K562 (cell line): ENCODE measurements at regions not wholly inside any gene's neighbourhood (a gene's known extent, or its start where the extent isn't known, plus 50 kb on each side); places are given as distances from the start of the nearest gene placed in this dataset.

Experiments
- ATAC-seq: fragments of 200-7000 bp; cut with Tn5 transposase; 3 replicates; pipeline ENCODE4 v1.9.1; 2020; ENCODE audit warnings: moderate library complexity
- BruUV-seq: library from RNA; stranded (reverse); fragments of 400-500 nt; replicated peaks from 2 replicates; lab custom pipeline; 2021; lab: Mats Ljungman, UMichigan
- CTCF ChIA-PET: fragments of 300-600 bp; formaldehyde crosslinking; extraction: SDS; loops from one replicate; lab custom pipeline; 2021; ENCODE audit warnings: low intra/inter-chr PET ratio; lab: Yijun Ruan, JAX
- POLR2A ChIA-PET: fragments of 300-600, 350-650 bp; sonication (Branson Sonifier 250); formaldehyde crosslinking; extraction: SDS; loops from one replicate; lab custom pipeline; 2021; ENCODE audit warnings: antibody characterized with exemption, inconsistent platforms; lab: Yijun Ruan, JAX
- DNase-seq, 4 experiments: peaks; one replicate each; pipeline versions ENCODE4 v3.0.0 to v3.0.0-alpha.2; 2011 to 2018; ENCODE audit warnings: low spot score in 3 of 4, mixed read lengths in 3 of 4; ENCODE audit errors: extremely low read depth in 1 of 4
- FAIRE-seq: peaks from 2 replicates; lab custom pipeline; 2011; peaks lifted over from hg19 to GRCh38; lab: Jason Lieb, UNC
- H2AFZ ChIP-seq: 2 replicates; pipeline ENCODE4 v1.6.0; 2011; ENCODE audit warnings: low read depth, low read length, control low read depth, inconsistent platforms
- H3K27ac ChIP-seq: fragments of 200-600 bp; 3 replicates; pipeline ENCODE4 v1.8.0; 2011; ENCODE audit warnings: low read depth, mild to moderate bottlenecking, control low read depth, inconsistent platforms, low read length, moderate library complexity, mixed read lengths; ENCODE audit errors: extremely low read depth
- H3K27me3 ChIP-seq, 2 experiments: fragments of 300-600 bp in 1 of 2; 2 replicates in 1 of 2; 3 replicates in 1 of 2; pipeline versions ENCODE4 v1.6.0 to v1.8.0; 2011; ENCODE audit warnings: inconsistent platforms in 2 of 2, low read length in 2 of 2, mild to moderate bottlenecking in 1 of 2, mixed read lengths in 1 of 2, moderate library complexity in 1 of 2; ENCODE audit not compliant: control insufficient read depth in 2 of 2, insufficient read depth in 2 of 2
- H3K36me3 ChIP-seq: fragments of 300-600 bp; 3 replicates; pipeline ENCODE4 v1.8.0; 2011; ENCODE audit warnings: mild to moderate bottlenecking, low read length, inconsistent platforms; ENCODE audit not compliant: control insufficient read depth, insufficient read depth
- H3K4me1 ChIP-seq, 2 experiments: fragments of 200-600 bp in 1 of 2; replicated peaks in 1 of 2; 2 replicates in 1 of 2; 3 replicates in 1 of 2; pipeline versions ENCODE4 v1.5.1 to v1.8.0; 2011; ENCODE audit warnings: inconsistent platforms in 2 of 2, low read length in 2 of 2, mild to moderate bottlenecking in 1 of 2, mixed read lengths in 1 of 2, moderate library complexity in 1 of 2; ENCODE audit not compliant: control insufficient read depth in 2 of 2, insufficient read depth in 2 of 2
- H3K4me2 ChIP-seq: 2 replicates; pipeline ENCODE4 v1.6.1; 2011; ENCODE audit warnings: low read length, control low read depth, inconsistent platforms, mixed read lengths; ENCODE audit not compliant: insufficient read depth
- H3K4me3 ChIP-seq: fragments of 200-600 bp; sonication (generic), shearing (Covaris generic); 2 replicates; pipeline ENCODE4 v1.5.1; 2016; ENCODE audit warnings: control low read depth, inconsistent platforms
- H3K79me2 ChIP-seq: fragments of 200-600 bp; 3 replicates; pipeline ENCODE4 v1.8.0; 2011; ENCODE audit warnings: low read length, inconsistent platforms; ENCODE audit not compliant: control insufficient read depth, insufficient read depth
- H3K9ac ChIP-seq, 2 experiments: 2 replicates each; pipeline versions ENCODE4 v1.6.0 to v1.6.1; 2011; ENCODE audit warnings: low read depth in 2 of 2, low read length in 2 of 2, control low read depth in 1 of 2, inconsistent platforms in 1 of 2, mild to moderate bottlenecking in 1 of 2, mixed read lengths in 1 of 2; ENCODE audit not compliant: insufficient read depth in 1 of 2
- H3K9me1 ChIP-seq: one replicate; pipeline ENCODE4 v1.6.0; 2011; ENCODE audit warnings: inconsistent platforms, mild to moderate bottlenecking, low read length, moderate library complexity; ENCODE audit not compliant: control insufficient read depth, insufficient read depth
- H3K9me3 ChIP-seq: replicated peaks from 2 replicates; pipeline ENCODE4 v1.5.1; 2011; ENCODE audit warnings: low read depth, low read length, inconsistent platforms; ENCODE audit not compliant: control insufficient read depth, insufficient read depth
- H4K20me1 ChIP-seq: replicated peaks from 2 replicates; pipeline ENCODE4 v1.6.1; 2011; ENCODE audit warnings: low read length, inconsistent platforms, mixed read lengths; ENCODE audit not compliant: control insufficient read depth, insufficient read depth
- ARID1B ChIP-seq: fragments of 450-650 bp; IDR thresholded peaks from 2 replicates; pipeline ENCODE4 v1.6.1; 2016; ENCODE audit warnings: antibody characterized with exemption, mild to moderate bottlenecking, inconsistent platforms
- C11orf30 ChIP-seq: fragments of 450-650 bp; IDR thresholded peaks from 2 replicates; pipeline ENCODE4 v1.6.1; 2016; ENCODE audit warnings: low read depth, mild to moderate bottlenecking
- CBFA2T3 ChIP-seq: fragments of 450-650 bp; IDR thresholded peaks from 2 replicates; pipeline ENCODE4 v1.6.1; 2017
- E2F4 ChIP-seq: sonication (generic); formaldehyde crosslinking; IDR thresholded peaks from 2 replicates; pipeline ENCODE4 v1.8.0; 2022; ENCODE audit warnings: mild to moderate bottlenecking, low read depth, missing genetic modification reagents
- ETV1 ChIP-seq: fragments of 450-650 bp; conservative IDR thresholded peaks from 2 replicates; pipeline ENCODE4 v1.6.1; 2016; ENCODE audit warnings: missing genetic modification characterization, control low read depth, low read depth, missing compliant biosample characterization
- FOXA3 ChIP-seq, 2 experiments: fragments of 450-650 bp in 1 of 2; sonication (generic) in 1 of 2; formaldehyde crosslinking; IDR thresholded peaks in 1 of 2; conservative IDR thresholded peaks in 1 of 2; 2 replicates each; pipeline versions ENCODE4 v1.4.0 to v1.8.0; 2020 to 2022; ENCODE audit warnings: mild to moderate bottlenecking in 2 of 2, missing genetic modification reagents in 1 of 2
- MCM5 ChIP-seq: fragments of 450-650 bp; IDR thresholded peaks from 2 replicates; pipeline ENCODE4 v1.6.1; 2016; ENCODE audit warnings: low read depth
- MECOM ChIP-seq: fragments of 250-450 bp; sonication (Bioruptor Pico); IDR thresholded peaks from 2 replicates; pipeline ENCODE4 v1.8.0; 2022; ENCODE audit warnings: inconsistent platforms
- MED1 ChIP-seq: sonication (generic); formaldehyde crosslinking; IDR thresholded peaks from 2 replicates; pipeline ENCODE4 v1.8.1; 2023; ENCODE audit warnings: missing genetic modification reagents, borderline replicate concordance
- PHTF2 ChIP-seq: fragments of 250-450 bp; sonication (Bioruptor Pico); IDR thresholded peaks from 2 replicates; pipeline ENCODE4 v1.5.0; 2021; ENCODE audit warnings: mild to moderate bottlenecking
- ZNF121 ChIP-seq: sonication (generic); formaldehyde crosslinking; conservative IDR thresholded peaks from 2 replicates; pipeline ENCODE4 v1.8.0; 2022; ENCODE audit warnings: missing genetic modification reagents
- ZNF274 ChIP-seq: IDR thresholded peaks from 2 replicates; pipeline ENCODE4 v1.6.1; 2011; ENCODE audit warnings: low read depth, mild to moderate bottlenecking, low read length, moderate library complexity, borderline replicate concordance
- ZNF384 ChIP-seq: IDR thresholded peaks from 2 replicates; pipeline ENCODE4 v1.6.1; 2012; ENCODE audit warnings: low read depth, low read length, improper control_type of control experiment
- ZNF436 ChIP-seq: fragments of 250-450, 450-650 bp; sonication (Bioruptor Pico); formaldehyde crosslinking; IDR thresholded peaks from 2 replicates; pipeline ENCODE4 v1.7.0; 2020; ENCODE audit warnings: mild to moderate bottlenecking
- ZNF551 ChIP-seq: fragments of 250-450 bp; sonication (Bioruptor Pico); IDR thresholded peaks from 2 replicates; pipeline ENCODE4 v1.5.0; 2021; ENCODE audit warnings: mild to moderate bottlenecking, moderate library complexity
- WGBS: fragments of 100-300 bp; shearing (Covaris generic); methylation state at CpG from one replicate; pipeline ENCODE4 v1.1.6; 2016; ENCODE audit warnings: low coverage, mixed read lengths; ENCODE audit not compliant: insufficient coverage; ENCODE audit errors: missing lambda C conversion rate; 5-methylcytosine and 5-hydroxymethylcytosine counted together
- in situ Hi-C: fragments of 300-500 bp; cut with MboI; formaldehyde crosslinking; loops from 4 replicates; pipeline ENCODE4 v1.15.0; 2018; ENCODE audit warnings: inconsistent platforms, mixed read lengths
- intact Hi-C: fragments of 100-400 bp; cut with micrococcal nuclease; formaldehyde crosslinking; loops from 2 replicates; pipeline ENCODE4 v1.14.2; 2022
- TF ChIP-seq, protein P1 (sequence below): fragments of 450-650 bp; IDR thresholded peaks from 2 replicates; pipeline ENCODE4 v1.6.1; 2016
- TF ChIP-seq, protein P2 (sequence below): fragments of 450-650 bp; IDR thresholded peaks from 2 replicates; pipeline ENCODE4 v1.7.0; 2016; ENCODE audit warnings: borderline replicate concordance
- TF ChIP-seq, protein P3 (sequence below): sonication (generic); formaldehyde crosslinking; IDR thresholded peaks from 2 replicates; pipeline ENCODE4 v1.8.0; 2022; ENCODE audit warnings: mild to moderate bottlenecking, missing genetic modification reagents
- TF ChIP-seq, protein P4 (sequence below): sonication (generic); formaldehyde crosslinking; IDR thresholded peaks from 2 replicates; pipeline ENCODE4 v1.9.0; 2022; ENCODE audit warnings: mild to moderate bottlenecking, missing genetic modification reagents

DNA sequence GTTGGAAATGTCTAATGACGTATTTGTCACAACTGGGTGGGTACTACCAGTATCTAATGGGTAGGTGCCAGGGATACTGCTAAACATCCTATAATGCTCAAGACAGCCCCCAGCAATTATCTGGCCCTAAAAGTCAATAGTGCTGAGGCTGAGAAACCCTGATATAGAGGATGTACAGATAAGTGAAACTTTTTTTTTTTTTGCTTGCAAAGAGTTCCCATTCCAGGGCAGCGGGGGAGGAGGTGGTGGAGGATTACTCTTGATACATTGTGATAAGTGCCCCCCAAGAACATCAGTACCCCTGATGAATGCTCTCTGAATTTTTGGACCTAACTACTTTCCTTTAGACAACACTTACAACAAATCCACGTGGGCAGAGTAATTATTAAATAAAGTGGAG lies 329.7 kb upstream of the SPRED2 start:
- WGBS = 7% methylated on average over 3 of the region's 3 CpGs
- ATAC-seq (no peak), DNase-seq (peak in 1 of 4 experiments; percentile 7), FAIRE-seq (no peak)
- ChIA-PET POLR2A (no interaction called here), CTCF (no interaction called here)
- Histone ChIP-seq H4K20me1 (no peaks in the 10 kb centered on the region), H3K9me3 (no peaks in the 10 kb centered on the region), H3K9ac (no peak overlapping the region), H2AFZ (no peak overlapping the region), H3K27ac (no peak overlapping the region), H3K36me3 (no peaks in the 10 kb centered on the region), H3K9me1 (no peaks in the 10 kb centered on the region), H3K27me3 (no peaks in the 10 kb centered on the region), H3K4me2 (no peak overlapping the region), H3K4me1 (no peaks in the 10 kb centered on the region), H3K79me2 (no peaks in the 10 kb centered on the region), H3K4me3 (no peak overlapping the region)
- intact Hi-C loops (no loop called here), in situ Hi-C loops (no loop called here)
- TF ChIP-seq ZNF121 (no peak), MED1 (CRISPR knock-in tag) (no peak), CBFA2T3 (peak; percentile 35), E2F4 (CRISPR knock-in tag) (no peak), MCM5 (no peak), ZNF436 (no peak), ZNF551 (CRISPR knock-in tag) (no peak), C11orf30 (no peak), MECOM (CRISPR knock-in tag) (no peak), ZNF384 (peak; percentile 62), ARID1B (peak; percentile 44), FOXA3 (CRISPR knock-in tag; conservative IDR thresholded peaks at IDR 0.05 in 1 of 2, IDR thresholded peaks at IDR 0.05 in 1 of 2) (peak in 1 of 2 experiments; percentile 28; a peak in 1 of 4 replicates), ZNF274 (no peak), PHTF2 (CRISPR knock-in tag) (no peak), ETV1 (tag) (no peak)
- TF ChIP-seq, protein P1, sequence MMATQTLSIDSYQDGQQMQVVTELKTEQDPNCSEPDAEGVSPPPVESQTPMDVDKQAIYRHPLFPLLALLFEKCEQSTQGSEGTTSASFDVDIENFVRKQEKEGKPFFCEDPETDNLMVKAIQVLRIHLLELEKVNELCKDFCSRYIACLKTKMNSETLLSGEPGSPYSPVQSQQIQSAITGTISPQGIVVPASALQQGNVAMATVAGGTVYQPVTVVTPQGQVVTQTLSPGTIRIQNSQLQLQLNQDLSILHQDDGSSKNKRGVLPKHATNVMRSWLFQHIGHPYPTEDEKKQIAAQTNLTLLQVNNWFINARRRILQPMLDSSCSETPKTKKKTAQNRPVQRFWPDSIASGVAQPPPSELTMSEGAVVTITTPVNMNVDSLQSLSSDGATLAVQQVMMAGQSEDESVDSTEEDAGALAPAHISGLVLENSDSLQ = no peak
- TF ChIP-seq, protein P2, sequence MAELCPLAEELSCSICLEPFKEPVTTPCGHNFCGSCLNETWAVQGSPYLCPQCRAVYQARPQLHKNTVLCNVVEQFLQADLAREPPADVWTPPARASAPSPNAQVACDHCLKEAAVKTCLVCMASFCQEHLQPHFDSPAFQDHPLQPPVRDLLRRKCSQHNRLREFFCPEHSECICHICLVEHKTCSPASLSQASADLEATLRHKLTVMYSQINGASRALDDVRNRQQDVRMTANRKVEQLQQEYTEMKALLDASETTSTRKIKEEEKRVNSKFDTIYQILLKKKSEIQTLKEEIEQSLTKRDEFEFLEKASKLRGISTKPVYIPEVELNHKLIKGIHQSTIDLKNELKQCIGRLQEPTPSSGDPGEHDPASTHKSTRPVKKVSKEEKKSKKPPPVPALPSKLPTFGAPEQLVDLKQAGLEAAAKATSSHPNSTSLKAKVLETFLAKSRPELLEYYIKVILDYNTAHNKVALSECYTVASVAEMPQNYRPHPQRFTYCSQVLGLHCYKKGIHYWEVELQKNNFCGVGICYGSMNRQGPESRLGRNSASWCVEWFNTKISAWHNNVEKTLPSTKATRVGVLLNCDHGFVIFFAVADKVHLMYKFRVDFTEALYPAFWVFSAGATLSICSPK = no peak
- TF ChIP-seq, protein P3, sequence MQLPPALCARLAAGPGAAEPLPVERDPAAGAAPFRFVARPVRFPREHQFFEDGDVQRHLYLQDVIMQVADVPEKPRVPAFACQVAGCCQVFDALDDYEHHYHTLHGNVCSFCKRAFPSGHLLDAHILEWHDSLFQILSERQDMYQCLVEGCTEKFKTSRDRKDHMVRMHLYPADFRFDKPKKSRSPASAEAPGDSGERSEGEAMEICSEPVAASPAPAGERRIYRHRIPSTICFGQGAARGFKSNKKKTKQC (CRISPR knock-in tag) = no peak
- TF ChIP-seq, protein P4, sequence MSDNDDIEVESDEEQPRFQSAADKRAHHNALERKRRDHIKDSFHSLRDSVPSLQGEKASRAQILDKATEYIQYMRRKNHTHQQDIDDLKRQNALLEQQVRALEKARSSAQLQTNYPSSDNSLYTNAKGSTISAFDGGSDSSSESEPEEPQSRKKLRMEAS (CRISPR knock-in tag) = no peak
- BruUV-seq = no TSS peak
